GM21717 (cell line): ENCODE measurements at regions not wholly inside any gene's neighbourhood (a gene's known extent, or its start where the extent isn't known, plus 50 kb on each side); places are given as distances from the start of the nearest gene placed in this dataset.
A peak's percentile ranks its signal among the peaks of the same experiment; 100 is the strongest.

ENCODE experiments used
- ATAC-seq: cut with Tn5 transposase; IDR thresholded peaks from one replicate; pipeline ENCODE4 v1.9.1; 2021; ENCODE audit warnings: mild to moderate bottlenecking, moderate library complexity; ENCODE audit not compliant: unreplicated experiment

DNA sequence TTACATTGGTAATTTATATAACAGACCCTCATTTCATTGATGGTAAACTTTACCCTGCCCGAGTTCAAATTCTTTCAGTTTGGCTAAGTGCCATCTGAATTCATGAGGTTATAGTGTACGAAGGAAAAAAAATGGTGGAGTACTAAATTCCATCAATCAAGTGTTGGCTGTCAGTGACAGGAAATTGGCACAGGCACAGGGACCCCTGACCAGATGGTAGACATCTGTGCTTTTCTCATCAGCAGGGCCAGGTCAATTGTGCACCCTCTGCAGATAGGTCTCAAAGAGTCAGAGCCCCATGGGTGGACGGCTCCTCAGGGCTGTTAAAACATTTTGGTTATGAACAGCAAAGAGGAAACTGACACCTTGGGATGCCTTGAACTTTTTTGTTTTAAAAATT, 439.2 kb downstream of the SETBP1 start:
- ATAC-seq: no peak

DNA sequence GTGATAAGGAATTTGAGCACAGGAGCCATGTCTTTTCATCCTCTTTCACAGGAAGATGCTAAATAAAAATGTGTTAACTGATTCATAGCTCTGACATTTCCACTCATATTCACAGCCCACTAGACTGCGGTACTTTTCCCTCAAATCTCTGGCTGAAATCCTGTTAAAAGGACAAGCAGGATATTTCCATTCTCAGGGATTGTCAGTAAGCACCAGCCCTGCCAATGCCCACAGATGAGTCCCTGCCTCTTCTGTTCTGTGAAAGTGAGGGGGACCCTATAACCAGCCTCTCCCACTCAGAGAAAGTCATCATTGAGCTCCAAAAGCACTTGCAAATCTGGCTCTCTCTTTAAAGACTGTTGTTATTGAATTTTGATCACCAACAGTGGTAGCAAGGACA, 440.5 kb downstream of the SETBP1 start:
- ATAC-seq: no peak

DNA sequence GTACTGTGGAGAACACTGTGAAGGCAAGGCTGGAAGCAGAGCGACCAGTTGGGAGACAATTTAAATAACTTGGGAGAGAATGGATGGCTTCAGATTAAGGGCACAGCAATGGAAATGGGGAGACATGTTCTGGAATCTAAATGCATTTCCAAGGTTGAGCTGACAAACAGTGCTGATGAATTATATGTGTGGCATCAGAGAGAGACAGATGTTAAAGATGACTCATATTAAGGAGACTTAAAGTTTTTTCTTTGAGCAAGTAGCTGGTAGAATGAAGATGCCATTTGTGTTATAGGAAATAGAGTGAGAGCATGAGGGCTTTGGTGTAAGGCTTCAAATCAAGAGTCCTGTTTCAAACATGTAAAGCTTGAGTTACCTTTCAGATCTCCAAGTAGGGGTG, 441.8 kb downstream of the SETBP1 start:
- ATAC-seq: no peak

DNA sequence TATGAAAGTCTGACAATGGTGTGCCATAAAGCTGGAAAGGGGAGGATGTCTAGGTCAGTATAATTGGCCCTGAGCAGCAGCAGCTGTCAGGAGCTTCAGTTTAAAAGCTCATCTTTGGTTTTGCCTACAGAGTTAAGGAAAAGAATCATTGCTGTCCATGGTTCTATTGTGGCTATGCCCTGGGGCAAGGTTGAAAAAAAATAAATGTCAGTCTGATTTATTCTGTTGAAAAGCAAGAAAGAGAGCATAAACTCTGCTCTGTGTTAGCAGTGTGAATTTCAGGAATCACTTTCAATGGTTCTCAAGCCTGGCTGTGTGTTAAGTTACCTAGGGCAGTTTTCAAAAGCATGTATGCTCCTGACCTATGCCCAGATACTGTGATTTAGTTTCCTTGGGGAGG, 446.7 kb downstream of the SETBP1 start:
- no peak for ATAC-seq

DNA sequence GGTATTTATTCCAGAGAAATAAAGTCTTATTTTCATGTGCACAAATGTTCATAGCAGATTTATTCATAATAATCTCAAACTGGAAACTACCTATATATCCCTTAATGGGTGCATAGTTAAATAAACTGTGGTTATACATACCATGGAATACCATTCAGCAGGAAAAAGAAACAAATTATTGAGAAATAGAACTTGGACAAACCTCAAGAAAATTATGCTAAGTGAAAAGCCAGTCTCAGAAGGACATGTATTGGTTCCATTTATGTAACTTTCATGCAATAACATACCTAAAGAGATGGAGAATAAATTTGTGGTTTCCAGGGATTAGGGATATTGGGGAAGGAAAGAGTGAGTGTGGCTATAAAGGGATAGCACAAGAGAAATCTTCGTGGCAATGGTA, 452.6 kb downstream of the SETBP1 start:
- ATAC-seq: no peak

DNA sequence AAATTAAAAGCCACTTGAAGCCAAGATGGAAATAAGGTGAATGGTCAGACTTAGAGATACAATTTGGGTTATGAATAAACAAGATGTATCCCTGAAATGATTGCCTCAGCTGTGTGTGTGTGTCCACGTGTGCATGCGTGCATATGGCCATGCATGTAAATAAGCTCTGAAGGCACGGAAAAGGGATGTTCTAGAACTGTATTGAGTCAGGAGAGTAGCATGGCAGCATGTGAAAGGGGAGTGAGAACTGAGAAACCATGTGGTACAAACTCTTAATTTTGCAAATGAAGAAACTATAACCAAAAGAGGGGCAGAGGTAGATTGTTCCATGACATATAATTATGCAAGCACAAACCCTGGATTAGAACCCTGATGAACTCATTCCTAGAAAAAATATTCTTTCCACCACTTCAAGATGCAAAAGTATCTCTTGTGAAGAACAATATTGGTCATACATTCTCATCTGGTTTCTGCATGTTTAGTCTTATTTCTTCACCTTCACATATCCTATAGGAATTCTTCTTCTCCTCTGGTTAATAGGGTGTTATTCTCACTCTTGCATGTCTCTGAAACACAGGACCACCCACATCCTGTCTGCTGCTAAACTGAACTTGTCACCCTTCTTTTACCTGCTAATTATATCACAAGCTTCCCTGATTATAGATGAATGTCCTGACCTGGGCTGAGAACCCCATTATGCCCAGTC, 455.8 kb downstream of the SETBP1 start:
- no peak for ATAC-seq

DNA sequence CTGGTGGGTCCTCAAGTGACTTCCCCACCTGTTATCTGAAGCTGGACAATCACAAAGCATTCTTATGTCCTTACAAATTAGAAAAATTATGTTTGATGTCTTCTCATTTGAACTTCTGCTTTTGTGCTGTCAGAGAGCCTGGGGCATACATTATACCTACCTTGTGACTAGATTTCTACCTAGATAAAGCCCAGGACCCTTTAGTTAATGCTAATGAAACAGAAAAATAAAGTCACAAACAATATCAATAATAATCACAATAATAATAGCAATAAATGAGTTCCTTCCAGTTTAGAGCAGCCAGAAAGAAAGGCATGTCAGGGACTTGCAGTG, 456.4 kb downstream of the SETBP1 start:
- no peak for ATAC-seq

DNA sequence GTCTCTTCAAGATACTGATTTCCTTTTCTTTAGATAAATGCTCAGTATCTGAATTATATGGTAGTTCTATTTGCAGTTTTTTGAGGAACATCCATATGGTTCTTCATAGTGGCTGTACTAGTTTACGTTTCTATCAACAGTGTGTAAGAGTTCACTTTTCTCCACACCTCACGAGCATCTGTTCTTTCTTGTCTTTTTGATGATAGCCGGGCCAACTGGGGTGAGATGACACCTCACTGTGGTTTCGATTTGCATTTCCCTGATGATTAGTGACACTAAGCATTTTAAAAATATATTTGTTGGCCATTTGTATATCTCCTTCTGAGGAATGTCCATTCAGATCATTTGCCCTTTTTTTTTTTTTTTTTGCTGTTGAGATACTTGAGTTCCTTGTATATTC, 458.8 kb downstream of the SETBP1 start:
- ATAC-seq: no peak

DNA sequence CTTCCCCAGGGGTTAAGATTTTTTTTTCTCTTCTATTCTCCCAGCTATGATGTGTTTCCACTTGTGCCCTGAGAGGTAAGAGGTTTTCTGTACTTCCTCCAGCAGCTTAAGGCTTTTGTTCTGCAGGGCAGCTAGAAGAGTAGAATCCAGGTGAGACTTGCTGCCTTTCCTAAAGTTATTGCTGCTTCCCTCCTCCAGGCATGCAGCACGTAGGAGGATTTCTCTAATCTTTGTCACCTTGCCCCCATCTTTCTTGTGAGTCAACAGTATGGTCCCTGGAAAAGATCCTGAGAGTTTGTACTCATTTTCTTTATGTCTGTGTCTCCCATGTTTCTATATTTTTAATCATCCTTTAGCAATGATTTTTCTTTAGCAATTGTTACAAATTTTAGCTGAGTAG, 462.2 kb downstream of the SETBP1 start:
- no peak for ATAC-seq

DNA sequence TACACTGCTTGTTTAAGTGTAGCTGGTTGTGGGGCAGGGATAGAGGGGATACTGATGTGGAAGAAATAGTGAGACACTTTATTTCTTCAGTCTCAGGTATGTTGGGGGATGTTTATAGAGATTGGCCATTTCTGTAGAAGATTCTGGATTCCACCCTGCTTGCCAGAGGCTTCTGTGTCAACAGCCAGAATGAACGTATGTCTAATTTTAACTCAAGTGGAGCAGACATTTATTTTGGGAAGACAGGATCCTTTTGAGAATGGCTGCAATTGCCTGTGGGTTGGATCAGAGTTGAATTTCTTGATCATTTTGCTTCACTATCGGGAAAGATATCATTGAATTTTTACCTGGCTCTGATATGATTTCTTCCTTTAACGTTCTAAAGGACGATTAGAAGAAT, 465.6 kb upstream of the SLC14A2 start:
- ATAC-seq: no peak

DNA sequence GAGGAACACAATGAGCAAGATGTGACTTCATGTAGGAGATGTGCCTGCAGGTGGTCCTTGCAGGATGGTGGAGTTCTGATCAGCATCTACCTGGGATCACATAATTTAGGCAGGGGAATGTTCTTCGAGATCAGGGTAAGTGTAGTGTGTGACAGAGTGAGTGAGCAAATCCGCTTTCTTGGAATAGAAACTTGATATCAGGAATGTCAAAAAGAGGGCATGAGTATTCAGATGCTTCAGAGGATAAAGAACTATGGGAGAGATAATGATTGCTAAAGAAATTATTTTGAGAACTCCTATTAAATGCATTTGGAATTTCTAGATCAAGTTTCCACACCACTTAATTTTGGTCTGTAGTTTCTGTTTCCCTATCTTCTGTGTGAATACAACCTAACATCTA, 463.6 kb upstream of the SLC14A2 start:
- no peak for ATAC-seq

DNA sequence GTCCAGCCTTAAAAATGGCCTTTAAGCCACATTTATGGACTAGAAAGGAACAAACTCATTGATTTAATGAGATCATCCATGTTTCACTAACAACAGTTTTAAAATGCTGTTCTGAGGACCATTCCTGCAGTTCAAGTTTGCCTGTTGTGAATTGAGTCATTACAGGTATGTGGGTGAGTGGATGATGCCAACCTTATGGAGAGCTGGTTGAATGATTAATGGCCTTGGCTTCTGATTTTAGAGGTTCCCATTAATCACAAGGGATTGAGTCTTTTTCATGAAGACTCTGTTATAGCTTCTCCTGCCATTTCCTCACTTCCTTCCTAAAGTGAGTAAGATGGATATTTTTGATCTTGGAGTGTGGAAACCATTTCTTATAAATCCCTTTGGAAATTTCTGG, 459.8 kb upstream of the SLC14A2 start:
- ATAC-seq: no peak

DNA sequence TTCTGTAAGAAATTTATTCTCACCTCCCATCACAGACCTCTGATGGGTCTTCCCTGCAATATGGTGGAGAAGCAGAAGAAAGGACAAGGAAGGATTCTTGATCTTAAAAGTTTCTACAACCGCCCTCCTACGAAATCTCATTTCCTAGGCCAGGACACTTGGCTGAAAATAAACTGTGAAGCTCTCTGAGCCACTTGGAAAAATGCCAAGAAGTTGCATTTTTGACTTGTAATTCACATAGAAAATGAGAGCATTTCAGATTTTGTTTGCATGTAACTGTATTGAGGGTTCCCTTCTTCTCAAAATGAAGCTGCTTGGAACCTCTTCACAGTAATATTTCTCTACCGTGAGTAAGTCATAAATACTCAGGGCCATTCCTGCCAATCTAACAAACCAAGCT, 458.3 kb upstream of the SLC14A2 start:
- no peak for ATAC-seq

DNA sequence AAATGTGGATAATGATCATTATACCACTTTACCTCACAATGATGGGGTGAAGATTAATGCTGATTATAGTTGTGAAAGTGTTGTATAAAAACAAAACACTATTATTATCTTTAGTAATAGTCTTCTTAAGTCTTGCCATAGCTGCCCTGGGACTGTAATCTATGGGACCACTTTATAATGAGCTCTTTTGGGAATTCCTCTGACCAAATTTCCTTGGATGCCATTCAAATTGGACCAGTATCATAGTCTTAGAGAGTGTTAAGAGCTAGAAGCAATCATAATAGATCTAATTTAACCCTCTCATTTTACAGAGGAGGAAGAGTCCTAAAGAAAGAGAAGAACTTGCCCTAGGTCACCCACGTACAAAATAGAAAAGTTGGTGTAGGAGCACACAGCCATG, 457.7 kb upstream of the SLC14A2 start:
- ATAC-seq: no peak

DNA sequence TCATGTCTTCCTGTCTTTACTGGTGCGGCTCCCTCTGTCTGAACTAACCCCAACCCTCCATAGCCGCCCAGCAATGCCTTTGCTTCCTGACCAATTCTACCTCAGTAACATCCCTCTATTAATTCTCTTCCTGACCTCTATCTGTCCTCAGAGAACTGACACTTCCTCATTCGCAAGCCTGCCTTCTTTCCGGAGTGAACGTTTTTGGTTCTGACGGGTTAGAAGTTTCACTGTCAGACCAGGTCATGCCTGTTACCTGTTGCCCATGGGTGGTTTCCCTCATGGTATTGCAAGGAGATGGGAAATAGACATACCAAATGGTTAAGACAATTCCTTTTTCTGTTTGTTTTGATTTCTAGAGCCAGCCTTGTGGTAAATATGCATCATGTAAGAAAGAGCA, 453.4 kb upstream of the SLC14A2 start:
- ATAC-seq: peak; percentile 92

DNA sequence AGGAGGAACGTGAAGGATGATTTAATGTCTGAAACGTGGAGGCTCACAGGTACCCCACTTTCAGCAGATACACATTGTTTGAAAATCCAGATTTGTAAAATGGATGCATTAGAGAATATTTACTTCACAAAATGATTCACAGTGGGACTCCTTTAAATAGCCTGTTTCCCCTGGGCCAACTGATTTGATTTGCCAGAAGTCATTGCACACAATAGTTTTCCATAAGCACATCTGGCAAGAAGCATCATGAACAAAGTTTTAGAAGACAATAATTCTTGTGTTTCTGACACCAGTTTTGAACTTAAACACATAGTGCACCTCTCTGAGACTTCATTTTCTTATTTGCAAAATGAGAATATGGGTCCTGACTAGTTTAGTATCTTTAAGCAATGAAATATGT, 451.4 kb upstream of the SLC14A2 start:
- ATAC-seq: no peak

DNA sequence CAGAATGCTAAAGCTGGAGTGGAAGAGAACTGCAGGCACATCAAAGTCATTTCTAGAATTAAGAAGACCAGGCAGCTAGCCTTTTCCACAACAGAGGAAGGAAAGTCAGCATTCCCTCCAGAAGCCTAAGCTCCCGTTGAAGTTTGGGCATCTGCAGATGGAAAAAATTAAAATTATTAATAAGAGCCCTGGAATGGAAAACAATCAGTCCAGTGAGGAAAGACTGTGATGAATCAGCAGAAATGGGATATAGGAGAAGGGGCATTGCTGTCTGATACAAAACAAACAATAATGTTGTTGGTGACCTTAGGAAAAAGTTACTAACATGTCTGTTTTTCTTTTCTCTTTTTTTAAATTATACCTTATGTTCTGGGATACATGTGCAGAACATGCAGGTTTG, 450.7 kb upstream of the SLC14A2 start:
- ATAC-seq: no peak

DNA sequence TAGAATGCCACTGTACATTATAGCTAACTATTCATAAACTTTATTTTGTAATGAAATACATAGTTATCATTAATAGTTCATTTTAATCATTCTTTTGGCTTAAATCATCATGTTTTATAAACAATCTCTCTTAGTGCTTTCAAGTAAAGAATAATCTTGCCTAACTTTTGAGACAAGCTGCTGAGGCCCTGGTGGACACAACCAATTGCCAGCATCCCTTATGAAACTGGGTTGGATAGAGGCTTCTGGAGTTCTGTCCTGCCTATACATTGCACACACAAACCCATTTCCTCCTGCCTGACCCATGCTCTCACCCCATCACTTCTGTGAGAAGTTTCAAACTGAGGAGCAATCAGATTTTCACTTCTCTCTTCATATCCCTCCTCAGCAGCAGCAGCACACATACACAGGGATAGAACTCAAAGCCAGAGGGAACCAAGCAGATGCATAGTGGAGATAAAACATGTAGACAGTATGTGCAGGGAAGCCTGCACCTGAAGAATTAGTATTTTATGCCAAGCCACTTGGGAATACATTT, 450.0 kb upstream of the SLC14A2 start:
- no peak for ATAC-seq

DNA sequence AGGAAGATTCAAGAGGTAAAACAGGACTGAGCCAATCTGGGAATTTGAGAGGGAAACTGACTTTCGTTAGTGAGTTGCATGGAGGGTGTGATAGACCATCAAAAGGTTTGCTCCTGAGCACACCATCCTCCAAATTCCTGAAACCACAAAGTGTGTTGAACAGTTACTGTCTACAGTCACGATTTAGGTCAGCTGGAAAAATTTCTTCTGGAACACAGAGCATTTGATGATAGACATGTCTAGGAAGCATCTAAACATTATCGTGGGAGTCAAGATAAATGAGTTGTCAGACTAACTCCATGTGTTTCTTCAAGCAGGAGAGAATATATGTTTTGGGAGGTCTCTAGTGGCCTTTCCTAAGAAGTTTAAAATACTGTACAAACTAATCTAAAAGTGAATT, 449.4 kb upstream of the SLC14A2 start:
- ATAC-seq: no peak

DNA sequence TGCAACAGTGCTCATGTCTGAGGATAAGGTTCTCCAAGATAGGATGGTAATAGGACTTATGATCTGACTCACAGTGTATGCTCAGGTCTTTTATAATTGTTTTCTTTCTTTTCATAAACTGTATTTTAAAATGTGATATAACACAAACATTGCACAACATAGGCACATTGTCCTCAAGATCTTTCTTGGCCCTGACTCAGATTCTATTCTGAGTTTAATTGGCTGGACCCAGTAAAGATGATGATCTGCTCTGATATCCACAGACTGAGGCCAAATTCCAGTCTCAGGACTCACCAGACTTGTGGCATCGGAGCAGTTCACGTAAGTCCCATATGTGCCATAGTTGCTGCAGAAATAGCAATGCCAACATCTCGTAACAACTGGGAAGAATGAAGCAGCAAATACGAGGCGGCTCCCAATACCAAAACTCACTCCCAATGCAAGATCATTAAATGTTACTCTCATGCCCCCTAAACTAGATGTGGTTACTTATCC, 448.9 kb upstream of the SLC14A2 start:
- ATAC-seq: no peak

DNA sequence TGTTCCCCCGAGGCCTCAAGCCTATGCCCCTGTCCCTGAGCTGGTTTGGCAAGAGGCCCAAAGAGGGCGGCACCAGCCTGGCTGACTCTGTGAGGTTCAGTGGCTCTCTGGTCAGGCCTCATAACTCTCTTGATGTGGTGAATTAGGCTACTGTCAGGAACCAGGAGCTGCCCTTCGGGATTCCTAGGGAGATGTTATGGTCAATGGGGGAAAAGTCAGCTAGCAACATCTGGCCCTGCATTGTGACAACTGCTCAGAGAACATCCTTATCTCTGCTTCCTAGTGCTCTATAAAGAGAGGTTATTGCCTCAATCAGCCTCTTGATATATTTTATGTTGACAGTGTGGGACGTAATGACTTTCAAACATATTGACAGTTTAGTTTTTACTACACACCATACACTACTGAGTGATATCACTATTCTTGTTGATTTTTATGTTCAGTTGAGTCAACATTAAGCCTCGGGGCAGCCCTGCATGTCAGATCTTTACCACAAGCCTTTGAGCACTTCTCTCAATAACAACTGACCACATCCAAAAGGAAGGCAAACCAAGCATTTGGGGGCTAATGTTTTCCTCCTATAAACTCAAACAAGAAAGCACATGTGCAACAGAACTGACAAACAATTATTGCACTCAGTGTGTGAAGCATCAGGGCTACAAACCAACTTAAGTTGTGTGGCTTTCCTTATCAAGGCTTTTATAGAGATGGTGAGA, 448.3 kb upstream of the SLC14A2 start:
- ATAC-seq: no peak

DNA sequence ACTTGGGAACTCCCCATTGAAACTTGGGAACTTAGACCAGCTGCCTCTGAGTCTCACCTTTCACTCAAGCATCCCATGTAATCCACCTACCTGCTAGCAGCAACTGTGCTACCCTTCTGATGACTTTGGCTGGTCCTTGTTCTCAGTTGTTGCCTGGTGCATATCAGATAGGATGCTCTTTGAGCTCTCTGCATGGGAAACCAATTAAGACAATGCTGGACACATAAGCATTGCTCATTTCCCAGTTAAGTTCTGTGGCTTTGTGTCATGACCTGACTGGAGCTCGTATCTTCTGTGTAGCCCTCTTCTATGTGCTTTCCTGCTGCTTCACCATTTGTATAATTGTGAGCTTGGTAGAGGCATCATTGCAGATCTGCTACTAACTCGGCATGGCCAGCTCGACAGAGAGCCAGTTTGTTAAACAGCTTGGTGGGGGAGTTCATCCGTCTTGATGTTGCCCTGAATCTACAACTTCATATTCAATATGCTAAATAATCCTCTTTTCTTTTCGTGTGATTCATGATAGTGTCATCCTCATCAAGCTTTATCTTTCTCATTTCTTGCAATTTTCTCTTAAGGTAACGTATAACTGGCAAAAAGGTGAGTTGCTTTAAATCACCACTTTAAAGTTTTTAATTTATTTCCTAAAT, 447.5 kb upstream of the SLC14A2 start:
- no peak for ATAC-seq
